CD14-positive monocyte (primary cell): ENCODE measurements at regions not wholly inside any gene's neighbourhood (a gene's known extent, or its start where the extent isn't known, plus 50 kb on each side); places are given as distances from the start of the nearest gene placed in this dataset.

Source experiments
- DNase-seq, 3 donors: peaks; one replicate each; pipeline ENCODE4 v3.0.0-alpha.2; 2011 to 2022
- H2AFZ ChIP-seq: 2 replicates; pipeline ENCODE4 v1.6.0; 2012; ENCODE audit warnings: mild to moderate bottlenecking, low read depth, low read length, inconsistent platforms; ENCODE audit not compliant: insufficient read depth, poor library complexity, severe bottlenecking
- H3K27ac ChIP-seq, 2 donors: 1 replicate in 1 of 2; 2 replicates in 1 of 2; pipeline ENCODE4 v1.5.1; 2012 to 2013; ENCODE audit warnings: low read length in 2 of 2, control low read depth in 1 of 2, inconsistent platforms in 1 of 2, low read depth in 1 of 2, mild to moderate bottlenecking in 1 of 2
- H3K27me3 ChIP-seq, 2 donors: one replicate each; pipeline versions ENCODE4 v1.6.0 to v1.6.1; 2011 to 2013; ENCODE audit warnings: low read length in 2 of 2; ENCODE audit not compliant: control insufficient read depth in 2 of 2, insufficient read depth in 2 of 2
- H3K36me3 ChIP-seq, 2 donors: replicated peaks in 1 of 2; 1 replicate in 1 of 2; 2 replicates in 1 of 2; pipeline versions ENCODE4 v1.5.1 to v1.6.1; 2012 to 2013; ENCODE audit warnings: low read length in 2 of 2, control low read depth in 1 of 2, inconsistent platforms in 1 of 2, mild to moderate bottlenecking in 1 of 2; ENCODE audit not compliant: insufficient read depth in 2 of 2, control insufficient read depth in 1 of 2
- H3K4me1 ChIP-seq, 2 donors: 1 replicate in 1 of 2; 2 replicates in 1 of 2; pipeline versions ENCODE4 v1.5.1 to v1.6.1; 2012 to 2013; ENCODE audit warnings: low read length in 2 of 2, control low read depth in 1 of 2, inconsistent platforms in 1 of 2, mild to moderate bottlenecking in 1 of 2, moderate library complexity in 1 of 2; ENCODE audit not compliant: insufficient read depth in 2 of 2, control insufficient read depth in 1 of 2
- H3K4me2 ChIP-seq: replicated peaks from 2 replicates; pipeline ENCODE3; 2012; ENCODE audit warnings: low read length, moderate library complexity, mild to moderate bottlenecking; ENCODE audit not compliant: poor library complexity, severe bottlenecking; ENCODE audit errors: extremely low read depth
- H3K4me3 ChIP-seq, 3 experiments: fragments of 200-600 bp in 1 of 3; sonication (generic) in 1 of 3; replicated peaks in 1 of 3; 1 replicate in 2 of 3; 2 replicates in 1 of 3; pipeline ENCODE4 v1.5.1; 2011 to 2013; ENCODE audit warnings: low read length in 3 of 3, mild to moderate bottlenecking in 3 of 3, control low read depth in 2 of 3, low read depth in 2 of 3, inconsistent platforms in 1 of 3, moderate library complexity in 1 of 3
- H3K79me2 ChIP-seq: 2 replicates; pipeline ENCODE4 v1.6.0; 2012; ENCODE audit warnings: mild to moderate bottlenecking, control low read depth, inconsistent platforms, low read length, moderate library complexity; ENCODE audit not compliant: insufficient read depth
- H3K9ac ChIP-seq: 2 replicates; pipeline ENCODE4 v1.6.0; 2017; ENCODE audit warnings: low read length, mild to moderate bottlenecking; ENCODE audit not compliant: insufficient read depth, poor library complexity, severe bottlenecking
- H3K9me3 ChIP-seq, 2 donors: replicated peaks in 1 of 2; 1 replicate in 1 of 2; 2 replicates in 1 of 2; pipeline versions ENCODE4 v1.5.1 to v1.6.1; 2012 to 2013; ENCODE audit warnings: low read length in 2 of 2, control low read depth in 1 of 2; ENCODE audit not compliant: control insufficient read depth in 1 of 2, insufficient read depth in 1 of 2
- H4K20me1 ChIP-seq: 2 replicates; pipeline ENCODE4 v1.6.0; 2012; ENCODE audit warnings: mild to moderate bottlenecking, low read length, control low read depth, moderate library complexity; ENCODE audit not compliant: insufficient read depth
- H3K27ac Mint-ChIP-seq, 7 donors: one replicate each; pipeline ENCODE4 v1.8.0; 2020; ENCODE audit warnings: mild to moderate bottlenecking in 7 of 7, mixed read lengths in 7 of 7, moderate library complexity in 6 of 7, inconsistent platforms in 2 of 7
- H3K27me3 Mint-ChIP-seq, 3 donors: one replicate each; pipeline ENCODE4 v1.8.0; 2021 to 2022; ENCODE audit warnings: low read depth in 3 of 3, mild to moderate bottlenecking in 3 of 3, mixed read lengths in 3 of 3, moderate library complexity in 3 of 3, inconsistent platforms in 1 of 3
- H3K36me3 Mint-ChIP-seq, 2 donors: one replicate each; pipeline ENCODE4 v1.8.0; 2020; ENCODE audit warnings: mixed read lengths in 2 of 2, inconsistent platforms in 1 of 2, mild to moderate bottlenecking in 1 of 2
- H3K4me1 Mint-ChIP-seq: one replicate; pipeline ENCODE4 v1.8.0; 2020; ENCODE audit warnings: mild to moderate bottlenecking, mixed read lengths
- H3K4me3 Mint-ChIP-seq, 2 donors: one replicate each; pipeline ENCODE4 v1.8.0; 2020; ENCODE audit warnings: mild to moderate bottlenecking in 2 of 2, mixed read lengths in 2 of 2, moderate library complexity in 1 of 2
- H3K9me3 Mint-ChIP-seq, 7 donors: one replicate each; pipeline ENCODE4 v1.8.0; 2020 to 2022; ENCODE audit warnings: mixed read lengths in 7 of 7, mild to moderate bottlenecking in 6 of 7, moderate library complexity in 6 of 7, inconsistent platforms in 2 of 7
- CTCF ChIP-seq: fragments of 200-600 bp; IDR thresholded peaks from one replicate; pipeline ENCODE4 v1.8.0; 2022; ENCODE audit warnings: antibody characterized with exemption, mild to moderate bottlenecking
- WGBS: methylation state at CpG from one replicate; pipeline ENCODE4 v1.1.5; 2013; ENCODE audit warnings: missing lambda C conversion rate; ENCODE audit not compliant: insufficient coverage; 5-methylcytosine and 5-hydroxymethylcytosine counted together
- intact Hi-C, 2 donors: fragments of 100-400 bp; cut with micrococcal nuclease; formaldehyde crosslinking; loops; one replicate each; pipeline versions ENCODE4 v1.15.0 to v1.15.1; 2023

GRCh38 chr9:7452378-7452777 lies 347.2 kb downstream of the DMAC1 start:
- Histone ChIP-seq H3K4me2 (no peak overlapping the region), H3K36me3 (no peaks in the 10 kb centered on the region), H4K20me1 (no peaks in the 10 kb centered on the region), H3K4me3 (no peak overlapping the region), H2AFZ (no peak overlapping the region), H3K4me1 (no peaks in the 10 kb centered on the region), H3K9me3 (peaks cover 0 to 5% of the 10 kb centered on the region in 2 donors), H3K27ac (no peak overlapping the region), H3K79me2 (no peaks in the 10 kb centered on the region), H3K27me3 (no peaks in the 10 kb centered on the region), H3K9ac (no peak overlapping the region)
- Mint-ChIP-seq H3K27ac (no peak overlapping the region), H3K36me3 (no peaks in the 10 kb centered on the region), H3K4me1 (no peaks in the 10 kb centered on the region), H3K4me3 (no peak overlapping the region), H3K9me3 (peaks cover 0 to 12% (median 2%) of the 10 kb centered on the region in 7 donors), H3K27me3 (peaks cover 0 to 2% (median 2%) of the 10 kb centered on the region in 3 donors)
- intact Hi-C loops: no loop called here
- no peak for DNase-seq
- WGBS: no CpG with 5 or more reads among the region's 1 CpG
- no peak for TF ChIP-seq CTCF

GRCh38 chr9:7451062-7451461 lies 348.5 kb downstream of the DMAC1 start:
- Mint-ChIP-seq H3K27ac (no peak overlapping the region), H3K9me3 (peaks cover 0 to 12% (median 3%) of the 10 kb centered on the region in 7 donors), H3K4me3 (no peak overlapping the region), H3K4me1 (no peaks in the 10 kb centered on the region), H3K36me3 (no peaks in the 10 kb centered on the region), H3K27me3 (peaks cover 0 to 2% (median 2%) of the 10 kb centered on the region in 3 donors)
- Histone ChIP-seq H3K27me3 (no peaks in the 10 kb centered on the region), H4K20me1 (no peaks in the 10 kb centered on the region), H3K4me3 (no peak overlapping the region), H3K9ac (no peak overlapping the region), H3K9me3 (peaks cover 0 to 8% of the 10 kb centered on the region in 2 donors), H3K4me2 (no peak overlapping the region), H2AFZ (no peak overlapping the region), H3K27ac (no peak overlapping the region), H3K36me3 (no peaks in the 10 kb centered on the region), H3K4me1 (no peaks in the 10 kb centered on the region), H3K79me2 (no peaks in the 10 kb centered on the region)
- intact Hi-C loops: no loop called here
- WGBS: 100% methylated on average over 2 of the region's 3 CpGs
- no peak for DNase-seq
- no peak for TF ChIP-seq CTCF
